Lung (tissue), 11 donors: ENCODE measurements at regions not wholly inside any gene's neighbourhood (a gene's known extent, or its start where the extent isn't known, plus 50 kb on each side); places are given as distances from the start of the nearest gene placed in this dataset.
"Not testable (repeated sequence)": the region's sequence is repeated elsewhere in the genome, so short reads cannot be mapped to it uniquely, and the experiment has no call there.

Source experiments
- ATAC-seq: fragments of 200-7000 bp; cut with Tn5 transposase; one replicate; pipeline ENCODE4 v1.9.1; 2020; ENCODE audit warnings: moderate number of reproducible peaks; ENCODE audit not compliant: insufficient read depth, low FRiP score
- DNase-seq, 3 donors: peaks; one replicate each; pipeline ENCODE4 v3.0.0-alpha.2; 2013 to 2017
- H3K27ac ChIP-seq, 2 donors: one replicate each; pipeline ENCODE4 v1.5.1; 2013; ENCODE audit warnings: mild to moderate bottlenecking in 2 of 2, moderate library complexity in 2 of 2, control low read depth in 1 of 2, inconsistent platforms in 1 of 2, low read depth in 1 of 2, low read length in 1 of 2
- H3K27me3 ChIP-seq, 3 donors: one replicate each; pipeline ENCODE4 v1.5.1; 2013; ENCODE audit warnings: low read length in 2 of 3; ENCODE audit not compliant: control insufficient read depth in 3 of 3, insufficient read depth in 3 of 3
- H3K36me3 ChIP-seq, 4 donors: one replicate each; pipeline ENCODE4 v1.5.1; 2013; ENCODE audit warnings: low read length in 4 of 4, mild to moderate bottlenecking in 1 of 4, moderate library complexity in 1 of 4; ENCODE audit not compliant: control insufficient read depth in 4 of 4, insufficient read depth in 4 of 4
- H3K4me1 ChIP-seq, 5 donors: one replicate each; pipeline ENCODE4 v1.5.1; 2013; ENCODE audit warnings: low read length in 5 of 5, mild to moderate bottlenecking in 2 of 5, moderate library complexity in 1 of 5; ENCODE audit not compliant: control insufficient read depth in 5 of 5, insufficient read depth in 5 of 5
- H3K4me3 ChIP-seq: one replicate; pipeline ENCODE4 v1.5.1; 2013; ENCODE audit warnings: mild to moderate bottlenecking, control low read depth, moderate library complexity
- H3K9ac ChIP-seq, 2 donors: one replicate each; pipeline ENCODE4 v1.5.1; 2013; ENCODE audit warnings: low read length in 2 of 2, control low read depth in 1 of 2; ENCODE audit not compliant: insufficient read depth in 1 of 2
- H3K9me3 ChIP-seq, 4 donors: one replicate each; pipeline ENCODE4 v1.5.1; 2013; ENCODE audit warnings: low read length in 3 of 4, mild to moderate bottlenecking in 1 of 4, moderate library complexity in 1 of 4; ENCODE audit not compliant: control insufficient read depth in 4 of 4, insufficient read depth in 3 of 4
- WGBS, 2 donors: extraction: QIAGEN DNeasy Blood & Tissue Kit; methylation state at CpG; one replicate each; pipeline ENCODE4 v1.1.7; 2013; 5-methylcytosine and 5-hydroxymethylcytosine counted together
- TF ChIP-seq, protein P1 (sequence below): IDR thresholded peaks from 2 replicates; pipeline ENCODE4 v1.5.1; 2012; ENCODE audit warnings: mild to moderate bottlenecking; ENCODE audit errors: control extremely low read depth, extremely low read depth
- donor health status: control.
- donor health status: control.
- donor health status: Bipolar disorder and iron deficiency.
- donor health status: healthy.
- donor health status: DM: yes; HTN: yes; CAD: no.

DNA sequence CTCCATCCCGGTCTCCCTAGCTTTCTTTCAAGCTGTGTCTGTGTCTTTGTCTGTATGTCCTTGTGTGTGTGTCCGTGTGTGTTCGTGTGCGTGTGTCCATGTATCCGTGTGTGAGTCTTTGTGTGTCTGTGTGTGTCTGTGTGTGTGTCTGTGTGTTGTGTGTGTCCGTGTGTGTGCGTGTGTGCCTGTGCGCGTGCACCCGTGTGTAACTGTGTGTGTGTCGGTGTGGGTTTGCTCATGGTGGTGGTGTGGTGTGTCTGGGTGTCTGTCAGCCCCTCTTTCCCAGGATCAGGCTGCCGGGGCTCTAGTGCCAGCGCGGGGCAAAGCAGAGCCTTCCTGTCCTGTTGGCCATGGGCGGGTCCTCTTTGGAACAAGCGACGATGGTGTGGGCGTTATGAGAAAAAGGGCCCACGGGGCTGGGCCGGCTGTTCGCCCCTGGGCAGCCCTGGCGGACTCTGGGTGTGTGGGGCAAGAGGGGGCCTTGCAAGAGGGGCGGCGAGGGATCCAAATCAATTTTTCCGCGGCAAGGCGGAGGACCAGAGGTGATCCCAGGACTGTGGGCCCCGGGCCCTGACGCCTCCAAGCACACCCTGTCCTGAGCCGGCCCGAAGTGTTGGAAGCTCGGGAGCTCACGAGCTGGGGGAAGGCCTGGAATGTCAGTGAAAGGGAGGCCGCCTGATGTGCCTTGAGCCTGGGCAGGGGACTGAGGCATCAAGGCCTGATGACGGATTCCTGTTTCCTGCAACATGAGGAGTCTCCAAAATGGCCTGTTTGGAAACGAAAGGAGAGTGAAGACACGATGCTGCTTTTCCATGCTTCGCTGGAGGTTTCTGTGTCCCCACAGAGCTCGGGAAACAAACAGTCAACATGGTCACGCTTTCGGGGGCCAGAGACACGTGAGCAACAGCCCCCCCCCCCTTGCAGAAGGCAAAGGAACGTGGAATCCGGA, 3929.2 kb upstream of the OR11H1 start:
- Histone ChIP-seq H3K4me3 (no peak overlapping the region), H3K27me3 (no peaks in the 10 kb centered on the region), H3K36me3 (no peaks in the 10 kb centered on the region), H3K4me1 (no peaks in the 10 kb centered on the region), H3K9ac (no peak overlapping the region), H3K9me3 (peaks cover 0 to 31% (median 5%) of the 10 kb centered on the region in 4 donors), H3K27ac (no peak overlapping the region)
- ATAC-seq = no peak
- 87 to 90% methylated on average over 44 of the region's 44 CpGs for WGBS, 2 donors
- DNase-seq = no peak
- TF ChIP-seq, protein P1, sequence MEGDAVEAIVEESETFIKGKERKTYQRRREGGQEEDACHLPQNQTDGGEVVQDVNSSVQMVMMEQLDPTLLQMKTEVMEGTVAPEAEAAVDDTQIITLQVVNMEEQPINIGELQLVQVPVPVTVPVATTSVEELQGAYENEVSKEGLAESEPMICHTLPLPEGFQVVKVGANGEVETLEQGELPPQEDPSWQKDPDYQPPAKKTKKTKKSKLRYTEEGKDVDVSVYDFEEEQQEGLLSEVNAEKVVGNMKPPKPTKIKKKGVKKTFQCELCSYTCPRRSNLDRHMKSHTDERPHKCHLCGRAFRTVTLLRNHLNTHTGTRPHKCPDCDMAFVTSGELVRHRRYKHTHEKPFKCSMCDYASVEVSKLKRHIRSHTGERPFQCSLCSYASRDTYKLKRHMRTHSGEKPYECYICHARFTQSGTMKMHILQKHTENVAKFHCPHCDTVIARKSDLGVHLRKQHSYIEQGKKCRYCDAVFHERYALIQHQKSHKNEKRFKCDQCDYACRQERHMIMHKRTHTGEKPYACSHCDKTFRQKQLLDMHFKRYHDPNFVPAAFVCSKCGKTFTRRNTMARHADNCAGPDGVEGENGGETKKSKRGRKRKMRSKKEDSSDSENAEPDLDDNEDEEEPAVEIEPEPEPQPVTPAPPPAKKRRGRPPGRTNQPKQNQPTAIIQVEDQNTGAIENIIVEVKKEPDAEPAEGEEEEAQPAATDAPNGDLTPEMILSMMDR = no peak

DNA sequence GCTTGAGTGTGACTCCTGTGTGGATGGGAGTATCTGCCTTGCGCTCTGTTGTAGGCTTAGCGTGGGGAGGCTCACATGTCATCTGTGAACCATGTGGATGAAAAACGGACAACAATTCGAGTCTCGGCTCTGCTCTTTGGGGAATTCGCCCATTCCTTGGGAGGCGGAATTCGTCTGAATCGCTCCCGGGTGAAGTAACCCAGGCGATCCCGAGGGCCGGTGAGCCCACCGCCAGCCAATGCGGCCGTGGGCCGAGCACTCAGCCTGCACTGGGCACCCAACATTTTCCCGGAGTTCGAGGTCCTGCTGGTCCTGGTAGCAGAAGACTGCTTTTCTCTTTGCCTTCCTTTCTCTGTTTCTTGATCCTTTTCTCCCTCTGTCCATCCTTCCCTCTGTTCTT, 3928.5 kb upstream of the OR11H1 start:
- ATAC-seq, H3K4me3 ChIP-seq, H3K36me3 ChIP-seq, H3K27me3 ChIP-seq, H3K27ac ChIP-seq, DNase-seq, H3K9ac ChIP-seq, H3K4me1 ChIP-seq: not testable (repeated sequence)
- WGBS, 2 donors = 89 to 90% methylated on average over 14 to 18 of the region's 19 CpGs
- H3K9me3 ChIP-seq = peaks cover 0 to 31% (median 3%) of the 10 kb centered on the region in 4 donors

DNA sequence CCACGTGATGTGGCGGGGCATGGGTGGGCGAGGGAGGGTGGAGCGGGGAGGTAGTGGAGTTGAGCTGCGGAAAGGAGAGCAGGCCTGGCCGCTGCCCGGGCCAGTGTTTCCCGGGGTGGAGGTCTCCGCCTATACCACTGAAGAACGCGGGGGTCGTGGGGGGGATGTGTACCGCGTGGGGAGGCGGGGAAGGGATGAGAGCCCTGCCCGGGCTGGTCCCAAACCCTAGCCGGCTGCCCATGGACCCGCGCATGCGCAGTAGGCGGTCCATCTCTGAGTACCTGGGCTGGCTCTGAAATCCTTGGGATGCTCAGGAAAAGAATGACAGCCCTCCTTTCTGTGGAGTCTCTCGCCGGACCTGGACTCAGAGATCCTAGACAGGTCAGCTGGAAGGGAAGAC, 3927.8 kb upstream of the OR11H1 start:
- not testable (repeated sequence) for H3K4me3 ChIP-seq, ATAC-seq, H3K9ac ChIP-seq, DNase-seq, H3K36me3 ChIP-seq, H3K27ac ChIP-seq, H3K4me1 ChIP-seq, H3K27me3 ChIP-seq
- 81 to 87% methylated on average over 23 of the region's 23 CpGs for WGBS, 2 donors
- peaks cover 0 to 30% (median 1%) of the 10 kb centered on the region in 4 donors for H3K9me3 ChIP-seq

DNA sequence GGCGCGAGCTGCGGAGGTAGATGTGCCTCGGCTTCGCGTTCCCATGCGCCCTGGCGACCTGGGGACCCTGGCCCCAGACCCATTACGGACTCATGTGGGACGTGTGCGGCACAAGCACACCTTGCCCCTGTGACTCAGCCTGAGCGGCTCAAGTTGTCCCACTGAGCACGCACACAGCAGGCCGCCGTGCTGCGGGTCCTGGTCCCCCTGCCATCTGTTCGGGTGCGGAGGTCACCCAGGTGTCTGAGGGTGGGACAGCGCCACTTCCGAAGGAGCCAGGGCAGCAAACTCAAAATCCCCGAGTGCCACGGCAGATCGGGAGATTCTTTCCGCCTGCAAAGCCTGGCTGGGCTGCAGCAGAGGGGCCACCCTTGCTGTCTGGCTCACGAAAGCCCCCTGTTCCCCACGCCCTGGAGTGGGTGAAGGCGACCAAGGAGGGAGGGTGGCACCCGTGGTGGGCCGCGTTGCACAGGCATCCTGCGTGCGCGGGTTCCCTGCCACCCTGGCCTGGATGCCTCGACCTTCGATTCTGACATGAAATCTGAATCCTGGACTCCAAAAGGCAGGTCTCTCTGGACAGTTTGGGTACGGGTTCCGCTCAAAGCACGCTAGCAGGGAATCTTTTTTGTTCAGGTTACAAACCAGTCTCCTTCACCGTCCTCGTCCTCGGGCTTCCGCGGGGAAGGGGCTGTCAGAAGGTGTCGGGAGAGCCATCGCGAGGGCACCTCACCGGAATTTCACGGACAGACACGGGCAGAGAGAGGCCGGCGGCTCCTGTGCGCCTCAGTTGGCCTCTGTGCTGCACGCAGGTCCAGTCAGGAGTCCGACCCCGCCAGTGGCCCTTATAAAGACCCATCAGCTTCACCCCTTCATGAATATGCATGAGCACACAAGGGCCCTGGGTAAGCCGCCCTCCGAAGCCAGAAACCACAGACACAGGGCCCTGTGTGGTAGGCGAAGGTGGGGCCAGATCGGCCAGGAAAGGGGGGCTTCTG, 3926.8 kb upstream of the OR11H1 start:
- H3K4me1 ChIP-seq, H3K27me3 ChIP-seq, H3K4me3 ChIP-seq, DNase-seq, H3K9ac ChIP-seq, H3K36me3 ChIP-seq, H3K27ac ChIP-seq, ATAC-seq: not testable (repeated sequence)
- WGBS, 2 donors = 84 to 85% methylated on average over 59 of the region's 59 CpGs
- H3K9me3 ChIP-seq = peaks cover 0 to 36% (median 1%) of the 10 kb centered on the region in 4 donors

DNA sequence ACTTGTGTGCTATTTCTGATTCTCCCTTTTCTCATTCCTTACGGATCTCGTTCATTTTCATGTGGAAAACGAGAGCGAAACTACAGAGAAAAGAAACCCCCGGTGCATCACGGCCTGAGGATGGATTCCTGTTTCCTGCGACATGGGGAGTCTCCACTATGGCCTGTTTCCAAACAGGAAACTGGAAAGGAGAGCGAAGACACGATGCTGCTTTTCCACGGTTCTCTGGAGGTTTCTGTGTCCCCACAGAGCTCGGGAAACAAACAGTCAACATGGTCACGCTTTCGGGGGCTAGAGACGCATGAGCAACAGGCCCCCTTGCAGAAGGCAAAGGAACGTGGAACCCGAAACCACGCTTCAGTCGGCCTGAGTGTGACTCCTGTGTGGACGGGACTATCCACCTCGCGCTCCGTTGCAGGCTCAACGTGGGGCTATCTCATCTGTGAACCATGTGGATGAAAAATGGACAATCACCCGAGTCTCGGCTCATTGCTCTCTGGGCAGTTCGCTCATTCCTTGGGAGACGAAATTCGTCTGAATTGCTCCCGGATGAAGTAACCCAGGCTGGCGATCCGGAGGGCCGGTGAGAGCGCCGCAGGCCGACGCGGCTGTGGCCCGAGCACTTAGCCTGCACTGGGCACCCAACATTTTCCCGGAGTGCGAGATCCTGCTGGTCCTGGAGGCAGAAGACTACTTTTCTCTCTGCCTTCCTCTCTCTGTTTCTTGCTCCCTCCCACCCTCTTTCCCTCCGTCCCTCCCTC, 3923.2 kb upstream of the OR11H1 start:
- H3K9me3 ChIP-seq = peaks cover 0 to 27% (median under 1%) of the 10 kb centered on the region in 4 donors
- not testable (repeated sequence) for H3K27me3 ChIP-seq

More for the DNA sequence above, 3923.2 kb upstream of the OR11H1 start:
- DNase-seq, H3K27ac ChIP-seq, H3K9ac ChIP-seq, H3K36me3 ChIP-seq, ATAC-seq, H3K4me3 ChIP-seq, H3K4me1 ChIP-seq: not testable (repeated sequence)
- WGBS, 2 donors = 66 to 70% methylated on average over 41 of the region's 41 CpGs
